IPS DF 6.9 (cell line): ENCODE measurements at regions not wholly inside any gene's neighbourhood (a gene's known extent, or its start where the extent isn't known, plus 50 kb on each side); places are given as distances from the start of the nearest gene placed in this dataset.

Experiments used
- DNase-seq: peaks from one replicate; pipeline ENCODE4 v3.0.0-alpha.2; 2013; ENCODE audit warnings: low read depth, low spot score
- H3K27ac ChIP-seq: one replicate; pipeline ENCODE4 v1.5.1; 2013; ENCODE audit warnings: low read length, control low read depth
- H3K27me3 ChIP-seq: 2 replicates; pipeline ENCODE4 v1.6.1; 2013; ENCODE audit warnings: mild to moderate bottlenecking, low read length; ENCODE audit not compliant: control insufficient read depth, insufficient read depth
- H3K36me3 ChIP-seq: 2 replicates; pipeline ENCODE4 v1.6.1; 2013; ENCODE audit warnings: low read length; ENCODE audit not compliant: control insufficient read depth, insufficient read depth
- H3K4me1 ChIP-seq: 2 replicates; pipeline ENCODE4 v1.6.1; 2013; ENCODE audit warnings: low read length; ENCODE audit not compliant: control insufficient read depth, insufficient read depth
- H3K4me3 ChIP-seq: 2 replicates; pipeline ENCODE4 v1.5.1; 2013; ENCODE audit warnings: mild to moderate bottlenecking, low read length
- H3K9me3 ChIP-seq: 2 replicates; pipeline ENCODE4 v1.6.1; 2013; ENCODE audit warnings: low read length, inconsistent platforms; ENCODE audit not compliant: control insufficient read depth, insufficient read depth
- whole genome bisulfite sequencing: extraction: QIAGEN DNeasy Blood & Tissue Kit; methylation state at CpG from one replicate; pipeline ENCODE4 v1.1.7; 2013; ENCODE audit warnings: mixed read lengths, missing lambda C conversion rate; ENCODE audit not compliant: insufficient read length, insufficient coverage; 5-methylcytosine and 5-hydroxymethylcytosine counted together

DNA sequence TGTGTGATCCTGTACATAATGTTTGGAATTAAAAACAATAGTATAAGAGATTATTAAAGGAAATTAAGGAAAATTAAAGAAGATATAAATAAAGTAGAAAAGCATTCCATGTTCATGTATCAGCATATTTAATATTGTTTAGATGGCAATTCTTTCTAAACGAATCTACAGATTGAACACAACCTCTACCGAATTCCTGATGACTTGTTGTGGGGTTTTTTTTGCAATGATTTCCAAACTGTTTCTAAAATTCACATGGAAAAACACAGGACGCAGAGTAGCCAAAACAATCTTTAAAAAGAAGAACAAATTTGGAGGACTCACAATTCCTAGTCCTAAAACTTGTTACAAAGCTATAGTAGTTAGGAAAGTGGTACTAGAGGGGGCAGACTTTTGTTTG, 573.4 kb upstream of the IGFBP3 start:
- DNase-seq: no peak
- Histone ChIP-seq H3K36me3 (no peaks in the 10 kb centered on the region), H3K4me3 (no peak overlapping the region), H3K4me1 (no peaks in the 10 kb centered on the region), H3K9me3 (no peaks in the 10 kb centered on the region), H3K27me3 (no peaks in the 10 kb centered on the region), H3K27ac (no peak overlapping the region)
- WGBS: no CpG with 5 or more reads among the region's 3 CpGs

DNA sequence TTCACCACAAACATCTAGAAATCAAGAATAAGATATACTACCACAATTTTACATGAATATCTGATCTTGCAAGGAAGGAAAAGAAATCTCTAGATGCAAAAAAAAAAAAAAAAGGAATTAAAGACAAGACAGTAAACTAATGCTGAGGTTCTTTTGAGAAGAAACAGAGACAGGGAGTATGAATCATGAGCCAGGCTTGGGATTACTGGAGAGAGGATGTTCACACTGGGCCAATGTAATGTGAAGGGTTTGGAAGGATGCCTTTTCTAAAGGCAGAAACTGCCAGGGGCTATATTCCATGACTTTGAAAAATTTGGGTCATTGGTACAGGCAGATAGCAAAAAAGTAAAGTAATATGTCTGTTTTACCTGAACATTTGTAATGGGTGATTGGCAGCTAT, 573.0 kb upstream of the IGFBP3 start:
- no peaks in the 10 kb centered on the region for H3K36me3 ChIP-seq
- H3K4me3 ChIP-seq: no peak overlapping the region
- H3K9me3 ChIP-seq: no peaks in the 10 kb centered on the region
- H3K4me1 ChIP-seq: no peaks in the 10 kb centered on the region
- no peaks in the 10 kb centered on the region for H3K27me3 ChIP-seq
- DNase-seq: no peak
- no peak overlapping the region for H3K27ac ChIP-seq

DNA sequence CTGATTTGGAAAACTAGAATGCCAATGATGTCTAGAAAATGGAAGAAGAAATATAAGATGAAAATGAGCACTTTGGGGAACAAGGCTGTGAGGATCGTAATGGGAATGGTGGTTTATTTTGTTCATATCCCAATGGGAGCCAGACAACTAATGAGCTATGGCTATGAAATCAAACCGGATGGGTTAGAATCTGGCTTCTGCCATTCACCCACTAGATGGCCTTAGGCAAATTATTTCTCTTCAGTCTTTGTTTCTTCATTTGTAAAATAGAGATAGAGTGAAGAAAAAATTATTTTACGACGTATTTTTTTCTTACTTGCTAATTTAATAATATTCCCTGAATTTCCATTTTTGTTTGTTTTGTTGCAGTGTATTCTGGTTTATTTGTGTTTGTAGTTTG, 572.1 kb upstream of the IGFBP3 start:
- Histone ChIP-seq H3K27ac (no peak overlapping the region), H3K4me3 (no peak overlapping the region), H3K27me3 (no peaks in the 10 kb centered on the region), H3K4me1 (no peaks in the 10 kb centered on the region), H3K9me3 (no peaks in the 10 kb centered on the region), H3K36me3 (no peaks in the 10 kb centered on the region)
- DNase-seq: no peak
- no CpG with 5 or more reads among the region's 4 CpGs for WGBS

DNA sequence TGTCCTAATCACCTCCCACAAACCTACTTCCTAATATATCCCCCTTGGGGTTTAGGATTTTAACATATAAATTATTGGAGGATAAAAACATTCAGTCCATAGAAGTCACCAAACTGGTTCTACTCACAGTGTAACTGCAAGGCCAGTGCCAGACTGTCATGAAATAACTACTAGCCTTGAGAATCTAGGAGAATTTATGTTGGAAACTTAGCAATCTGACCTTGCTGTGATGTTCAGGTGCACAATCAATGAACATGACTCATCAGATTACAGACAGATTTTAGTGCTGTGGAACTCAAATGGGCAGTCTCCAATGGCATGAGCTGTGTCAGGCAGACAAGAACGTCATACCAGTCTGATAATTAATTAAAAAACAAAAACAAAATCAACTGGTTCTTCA, 571.4 kb upstream of the IGFBP3 start:
- Histone ChIP-seq H3K9me3 (no peaks in the 10 kb centered on the region), H3K4me1 (no peaks in the 10 kb centered on the region), H3K36me3 (no peaks in the 10 kb centered on the region), H3K4me3 (no peak overlapping the region), H3K27ac (no peak overlapping the region), H3K27me3 (no peaks in the 10 kb centered on the region)
- no peak for DNase-seq
- no CpG with 5 or more reads among the region's 1 CpG for WGBS

DNA sequence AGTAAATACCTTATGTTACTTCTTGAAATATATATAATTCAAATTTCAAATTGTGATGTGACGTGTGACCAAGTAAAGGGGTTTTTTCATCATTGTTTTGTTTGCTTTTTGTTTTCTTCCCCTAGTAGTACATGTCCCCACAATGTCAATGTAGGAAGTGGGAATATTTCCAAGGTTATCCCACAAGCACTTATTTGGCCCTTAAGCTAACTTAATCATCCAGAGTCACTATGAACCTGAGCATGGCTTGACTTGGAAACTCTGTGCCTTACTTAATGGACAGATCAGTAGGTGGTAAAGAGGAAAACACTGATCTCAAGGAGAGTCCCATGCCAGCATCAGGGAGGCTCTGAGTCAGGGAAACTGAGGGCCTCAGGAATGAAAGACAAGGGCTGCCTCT, 569.3 kb upstream of the IGFBP3 start:
- no peak overlapping the region for H3K27ac ChIP-seq
- H3K9me3 ChIP-seq: no peaks in the 10 kb centered on the region
- DNase-seq: no peak
- H3K36me3 ChIP-seq: no peaks in the 10 kb centered on the region
- WGBS: no CpG with 5 or more reads among the region's 1 CpG
- H3K4me3 ChIP-seq: no peak overlapping the region
- no peaks in the 10 kb centered on the region for H3K27me3 ChIP-seq
- no peaks in the 10 kb centered on the region for H3K4me1 ChIP-seq

DNA sequence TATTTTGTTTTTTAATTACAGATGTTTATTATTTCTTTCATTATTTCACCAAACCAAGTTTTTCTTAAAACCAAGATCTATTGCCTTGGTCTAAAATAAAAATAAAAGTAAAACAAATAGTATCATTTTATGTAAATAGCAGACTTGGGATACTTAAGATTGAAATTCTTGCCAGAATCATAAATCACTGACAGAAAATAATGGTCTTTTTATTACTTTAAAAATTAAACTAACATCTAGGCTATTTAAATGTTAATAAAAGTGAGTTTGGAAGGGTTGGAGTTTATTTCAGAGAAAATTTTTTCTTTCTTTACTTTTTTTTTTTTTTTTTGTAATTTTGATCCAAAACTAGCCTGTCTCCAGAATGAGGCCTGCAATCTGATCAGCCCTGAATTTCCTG, 568.0 kb upstream of the IGFBP3 start:
- Histone ChIP-seq H3K36me3 (no peaks in the 10 kb centered on the region), H3K27ac (no peak overlapping the region), H3K27me3 (no peaks in the 10 kb centered on the region), H3K4me1 (no peaks in the 10 kb centered on the region), H3K9me3 (no peaks in the 10 kb centered on the region), H3K4me3 (no peak overlapping the region)
- no peak for DNase-seq

DNA sequence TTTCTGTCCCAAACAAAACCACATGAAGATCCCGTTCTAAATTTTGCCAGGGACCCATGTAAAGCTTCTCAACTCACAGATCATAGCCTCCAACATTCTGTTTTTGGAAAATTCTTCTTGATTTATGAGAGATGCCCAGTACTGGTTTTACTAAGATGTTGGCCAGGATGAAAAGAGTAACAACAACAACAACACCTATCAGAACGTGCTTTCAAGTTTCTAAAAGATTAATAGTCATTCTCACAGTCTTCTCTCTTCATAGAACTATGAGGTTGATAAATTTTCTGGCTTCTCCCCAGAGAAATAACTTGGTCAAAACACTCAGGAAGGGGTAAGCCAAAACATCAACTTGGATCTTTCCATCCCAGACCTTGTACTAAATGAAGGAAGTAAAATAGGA, 567.5 kb upstream of the IGFBP3 start:
- Histone ChIP-seq H3K27ac (no peak overlapping the region), H3K27me3 (no peaks in the 10 kb centered on the region), H3K4me3 (no peak overlapping the region), H3K36me3 (no peaks in the 10 kb centered on the region), H3K4me1 (no peaks in the 10 kb centered on the region), H3K9me3 (no peaks in the 10 kb centered on the region)
- no CpG with 5 or more reads among the region's 2 CpGs for WGBS
- no peak for DNase-seq

DNA sequence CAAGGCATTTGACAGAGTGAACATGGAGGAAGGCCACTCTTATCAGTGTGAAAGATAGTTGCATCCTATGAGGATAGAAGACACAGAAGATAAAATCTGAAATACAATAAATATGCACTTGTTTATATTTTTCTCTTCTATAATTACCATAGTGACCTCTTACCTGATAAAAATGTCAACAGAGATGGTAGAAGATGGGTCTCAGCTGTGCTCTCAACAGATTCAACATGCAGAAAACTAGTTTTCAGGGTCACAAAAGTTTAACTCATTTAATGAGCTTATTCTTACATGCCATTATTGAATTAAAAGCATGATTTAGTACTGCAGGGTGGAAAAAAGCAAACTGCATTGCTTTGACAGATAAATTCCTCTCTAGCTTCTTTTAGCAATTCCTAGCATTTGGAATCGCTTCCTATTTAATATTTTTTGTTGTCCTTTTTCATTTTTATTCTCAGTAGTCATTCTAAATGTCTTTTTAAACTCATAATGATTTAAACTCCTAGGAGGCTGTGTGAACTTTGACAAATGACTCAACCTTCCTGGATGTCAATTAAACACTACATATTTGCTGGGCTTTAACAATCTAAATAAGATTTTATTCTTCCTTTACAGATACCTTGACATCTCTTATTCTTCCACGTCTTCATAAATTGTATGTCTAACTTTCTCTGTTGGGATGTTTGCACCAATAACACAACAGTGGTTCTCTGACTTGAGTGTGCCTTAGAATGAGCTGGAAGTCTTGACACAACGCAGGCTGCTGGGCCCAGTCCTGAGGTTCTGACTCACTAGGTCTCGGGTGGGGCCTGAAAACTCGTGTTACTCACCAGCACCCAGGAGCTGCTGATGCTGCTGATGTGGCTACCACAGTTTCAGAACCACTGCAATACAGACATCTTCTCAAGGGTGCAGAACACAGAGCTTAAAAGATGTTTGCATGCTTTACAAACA, 565.5 kb upstream of the IGFBP3 start:
- H3K27me3 ChIP-seq: no peaks in the 10 kb centered on the region
- no peak overlapping the region for H3K4me3 ChIP-seq
- H3K27ac ChIP-seq: no peak overlapping the region
- H3K9me3 ChIP-seq: no peaks in the 10 kb centered on the region
- WGBS: no CpG with 5 or more reads among the region's 5 CpGs
- no peaks in the 10 kb centered on the region for H3K4me1 ChIP-seq
- no peak for DNase-seq
- H3K36me3 ChIP-seq: no peaks in the 10 kb centered on the region

DNA sequence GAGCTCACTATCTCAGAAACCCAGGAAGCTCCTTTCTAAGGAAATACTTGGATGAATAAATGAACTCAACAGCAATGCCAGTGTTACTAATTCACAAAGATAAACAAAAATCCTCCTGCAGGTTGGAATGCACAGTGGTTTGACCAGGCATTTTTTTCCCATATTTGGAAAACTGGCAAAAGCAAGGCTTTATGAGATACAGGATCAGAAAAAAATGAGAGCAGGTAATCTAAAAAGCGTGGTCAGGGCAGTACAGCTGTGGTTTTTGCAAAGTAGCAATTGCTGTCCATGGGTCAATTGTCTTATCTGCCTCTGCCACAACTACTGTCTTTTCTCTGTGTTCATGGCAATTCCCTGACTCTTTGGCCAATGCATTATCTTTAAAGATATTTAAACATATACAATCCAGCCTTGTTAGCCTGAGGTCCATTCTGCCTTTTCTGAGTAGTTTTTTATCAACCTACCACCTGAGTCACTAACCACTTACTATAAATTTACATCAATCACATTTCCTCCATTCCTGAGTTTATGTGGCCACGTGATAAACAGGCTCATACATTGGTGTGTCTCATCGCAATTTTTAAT, 564.5 kb upstream of the IGFBP3 start:
- Histone ChIP-seq H3K4me3 (no peak overlapping the region), H3K9me3 (no peaks in the 10 kb centered on the region), H3K4me1 (no peaks in the 10 kb centered on the region), H3K27me3 (no peaks in the 10 kb centered on the region), H3K36me3 (no peaks in the 10 kb centered on the region), H3K27ac (no peak overlapping the region)
- no peak for DNase-seq
- WGBS: no CpG with 5 or more reads among the region's 3 CpGs

DNA sequence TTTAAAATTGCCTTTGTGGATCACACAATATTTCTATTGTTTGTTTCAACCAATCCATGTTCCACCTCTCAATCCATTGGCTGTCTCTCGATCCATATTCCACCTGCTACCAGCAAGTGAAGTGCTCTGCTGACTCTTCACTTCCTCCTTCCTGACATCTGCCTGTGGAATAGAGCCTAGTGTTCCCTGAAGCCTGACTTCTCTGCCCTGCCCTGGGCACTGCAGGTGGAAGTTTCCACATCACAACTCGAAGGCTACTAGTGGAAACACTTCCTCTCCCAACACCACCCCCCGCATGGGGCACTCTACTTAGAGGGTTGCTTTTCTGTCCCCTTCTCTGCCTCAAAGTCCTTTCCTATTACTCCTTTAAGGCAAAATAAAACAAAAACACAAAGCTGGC, 563.8 kb upstream of the IGFBP3 start:
- no peak for DNase-seq
- no peak overlapping the region for H3K27ac ChIP-seq
- no peaks in the 10 kb centered on the region for H3K4me1 ChIP-seq
- no peaks in the 10 kb centered on the region for H3K36me3 ChIP-seq
- H3K4me3 ChIP-seq: no peak overlapping the region
- H3K9me3 ChIP-seq: no peaks in the 10 kb centered on the region
- WGBS: no CpG with 5 or more reads among the region's 3 CpGs
- no peaks in the 10 kb centered on the region for H3K27me3 ChIP-seq

DNA sequence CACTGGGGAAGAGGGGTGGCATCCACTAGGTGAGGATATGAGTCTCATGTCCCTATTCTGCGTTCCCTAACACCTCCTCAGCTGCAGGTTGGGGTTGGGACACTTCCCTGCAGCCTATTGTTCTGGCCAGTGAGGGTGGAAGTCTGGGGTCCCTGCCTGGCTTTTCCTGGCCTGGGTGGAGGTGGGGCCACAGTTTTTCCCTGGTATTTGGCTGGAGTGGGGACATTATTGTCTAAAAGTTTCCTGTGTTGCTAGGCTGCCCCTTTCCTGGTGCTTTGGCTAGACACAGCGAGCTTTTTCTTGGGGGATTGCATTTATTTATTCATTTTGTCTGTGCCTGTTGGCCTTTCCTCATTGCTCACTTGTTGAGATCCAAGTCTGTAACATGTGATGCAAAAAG, 559.5 kb upstream of the IGFBP3 start:
- Histone ChIP-seq H3K4me3 (no peak overlapping the region), H3K27me3 (no peaks in the 10 kb centered on the region), H3K27ac (no peak overlapping the region), H3K4me1 (no peaks in the 10 kb centered on the region), H3K9me3 (no peaks in the 10 kb centered on the region), H3K36me3 (no peaks in the 10 kb centered on the region)
- no peak for DNase-seq
- WGBS: no CpG with 5 or more reads among the region's 2 CpGs
